Epithelial cell of esophagus (primary cell): ENCODE measurements at regions not wholly inside any gene's neighbourhood (a gene's known extent, or its start where the extent isn't known, plus 50 kb on each side); places are given as distances from the start of the nearest gene placed in this dataset.
A peak's percentile ranks its signal among the peaks of the same experiment; 100 is the strongest.
"Not testable (repeated sequence)": the region's sequence is repeated elsewhere in the genome, so short reads cannot be mapped to it uniquely, and the experiment has no call there.

ENCODE experiments used
- DNase-seq: peaks from one replicate; pipeline ENCODE4 v3.0.0; 2010; ENCODE audit warnings: low read depth
- H3K4me3 ChIP-seq: 2 replicates; pipeline ENCODE4 v1.5.1; 2011; ENCODE audit warnings: mild to moderate bottlenecking, low read length, control low read depth
- CTCF ChIP-seq: IDR thresholded peaks from 2 replicates; pipeline ENCODE4 v1.5.1; 2011; ENCODE audit warnings: low read depth, mild to moderate bottlenecking, low read length, control low read depth, inconsistent platforms; ENCODE audit not compliant: insufficient read depth; ENCODE audit errors: missing control alignments

GRCh38 chr7:131932271-131932670 is 375.8 kb upstream of the PODXL start:
- no peak overlapping the region for H3K4me3 ChIP-seq
- TF ChIP-seq CTCF, result no peak
- no peak for DNase-seq

GRCh38 chr7:131931370-131931769 is 374.9 kb upstream of the PODXL start:
- peak; percentile 5 for DNase-seq
- no peak for TF ChIP-seq CTCF
- no peak overlapping the region for H3K4me3 ChIP-seq

GRCh38 chr7:131929632-131930031 is 373.2 kb upstream of the PODXL start:
- H3K4me3 ChIP-seq, result no peak overlapping the region
- DNase-seq, result no peak
- no peak for TF ChIP-seq CTCF

GRCh38 chr7:131927770-131928423 is 371.5 kb upstream of the PODXL start:
- DNase-seq, result no peak
- TF ChIP-seq CTCF, result no peak
- no peak overlapping the region for H3K4me3 ChIP-seq

- no peak for TF ChIP-seq CTCF
- DNase-seq, result no peak
- no peak overlapping the region for H3K4me3 ChIP-seq
Measured at GRCh38 chr7:131925636-131926035, 369.2 kb upstream of the PODXL start.

GRCh38 chr7:131924857-131925256 is 368.4 kb upstream of the PODXL start:
- no peak for TF ChIP-seq CTCF
- no peak overlapping the region for H3K4me3 ChIP-seq
- no peak for DNase-seq

GRCh38 chr7:131922948-131923347 is 366.5 kb upstream of the PODXL start:
- H3K4me3 ChIP-seq, DNase-seq: not testable (repeated sequence)
